Osteocyte (in vitro differentiated cells): ENCODE measurements at regions not wholly inside any gene's neighbourhood (a gene's known extent, or its start where the extent isn't known, plus 50 kb on each side); places are given as distances from the start of the nearest gene placed in this dataset.
"Not testable (repeated sequence)": the region's sequence is repeated elsewhere in the genome, so short reads cannot be mapped to it uniquely, and the experiment has no call there.

Experiments
- DNase-seq: peaks from one replicate; pipeline ENCODE4 v3.0.0; 2021; ENCODE audit warnings: mixed read lengths; ENCODE audit not compliant: unreplicated experiment; ENCODE audit errors: extremely low spot score
- H3K27ac Mint-ChIP-seq: one replicate; pipeline ENCODE4 v1.8.0; 2021; ENCODE audit warnings: mild to moderate bottlenecking, mixed read lengths; ENCODE audit not compliant: unreplicated experiment
- H3K27me3 Mint-ChIP-seq: one replicate; pipeline ENCODE4 v1.8.0; 2021; ENCODE audit warnings: mixed read lengths; ENCODE audit not compliant: unreplicated experiment
- H3K36me3 Mint-ChIP-seq: one replicate; pipeline ENCODE4 v1.8.0; 2021; ENCODE audit warnings: mixed read lengths; ENCODE audit not compliant: unreplicated experiment
- H3K4me1 Mint-ChIP-seq: one replicate; pipeline ENCODE4 v1.8.0; 2021; ENCODE audit warnings: mixed read lengths; ENCODE audit not compliant: unreplicated experiment
- H3K4me3 Mint-ChIP-seq: one replicate; pipeline ENCODE4 v1.8.0; 2021; ENCODE audit warnings: mild to moderate bottlenecking, moderate library complexity, mixed read lengths; ENCODE audit not compliant: unreplicated experiment
- H3K9me3 Mint-ChIP-seq: one replicate; pipeline ENCODE4 v1.8.0; 2021; ENCODE audit warnings: mixed read lengths; ENCODE audit not compliant: unreplicated experiment
- TF ChIP-seq, protein P1 (sequence below): fragments of 200-600 bp; sonication (generic); IDR thresholded peaks from 2 replicates; pipeline ENCODE4 v1.5.0; 2021; ENCODE audit warnings: antibody characterized with exemption, mild to moderate bottlenecking, moderate library complexity

GRCh38 chr2:89848763-89849368, 1157.4 kb downstream of the RPIA start:
- no peak overlapping the region for H3K4me3 Mint-ChIP-seq
- no peaks in the 10 kb centered on the region for H3K27me3 Mint-ChIP-seq
- H3K36me3 Mint-ChIP-seq, result no peaks in the 10 kb centered on the region
- H3K9me3 Mint-ChIP-seq, result peaks cover 59% of the 10 kb centered on the region
- H3K4me1 Mint-ChIP-seq, result no peaks in the 10 kb centered on the region
- DNase-seq, result no peak
- TF ChIP-seq, protein P1, sequence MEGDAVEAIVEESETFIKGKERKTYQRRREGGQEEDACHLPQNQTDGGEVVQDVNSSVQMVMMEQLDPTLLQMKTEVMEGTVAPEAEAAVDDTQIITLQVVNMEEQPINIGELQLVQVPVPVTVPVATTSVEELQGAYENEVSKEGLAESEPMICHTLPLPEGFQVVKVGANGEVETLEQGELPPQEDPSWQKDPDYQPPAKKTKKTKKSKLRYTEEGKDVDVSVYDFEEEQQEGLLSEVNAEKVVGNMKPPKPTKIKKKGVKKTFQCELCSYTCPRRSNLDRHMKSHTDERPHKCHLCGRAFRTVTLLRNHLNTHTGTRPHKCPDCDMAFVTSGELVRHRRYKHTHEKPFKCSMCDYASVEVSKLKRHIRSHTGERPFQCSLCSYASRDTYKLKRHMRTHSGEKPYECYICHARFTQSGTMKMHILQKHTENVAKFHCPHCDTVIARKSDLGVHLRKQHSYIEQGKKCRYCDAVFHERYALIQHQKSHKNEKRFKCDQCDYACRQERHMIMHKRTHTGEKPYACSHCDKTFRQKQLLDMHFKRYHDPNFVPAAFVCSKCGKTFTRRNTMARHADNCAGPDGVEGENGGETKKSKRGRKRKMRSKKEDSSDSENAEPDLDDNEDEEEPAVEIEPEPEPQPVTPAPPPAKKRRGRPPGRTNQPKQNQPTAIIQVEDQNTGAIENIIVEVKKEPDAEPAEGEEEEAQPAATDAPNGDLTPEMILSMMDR, result no peak
- H3K27ac Mint-ChIP-seq, result no peak overlapping the region

DNA sequence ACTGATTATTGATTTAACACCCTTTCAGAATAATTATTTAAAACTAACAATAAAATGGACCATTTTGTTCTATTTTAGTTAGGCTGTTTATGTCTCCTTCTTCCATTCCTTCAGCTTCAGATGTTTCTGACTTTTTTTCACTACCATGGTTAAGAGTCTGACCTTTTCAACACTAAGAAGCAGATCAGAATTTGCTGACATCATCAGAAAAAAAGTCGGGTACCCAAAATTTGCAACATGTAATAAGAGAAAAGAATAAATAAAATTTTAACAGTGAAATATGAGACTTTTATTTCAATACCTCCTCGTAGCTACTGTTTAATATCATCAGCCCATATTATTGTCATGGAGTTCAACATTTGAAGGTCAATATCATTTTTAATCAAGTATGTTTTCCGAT, 1158.3 kb downstream of the RPIA start:
- Mint-ChIP-seq H3K4me3 (no peak overlapping the region), H3K36me3 (no peaks in the 10 kb centered on the region), H3K27me3 (no peaks in the 10 kb centered on the region), H3K27ac (no peak overlapping the region), H3K9me3 (peaks cover 56% of the 10 kb centered on the region), H3K4me1 (no peaks in the 10 kb centered on the region)
- DNase-seq, result no peak
- TF ChIP-seq, protein P1, result no peak

DNA sequence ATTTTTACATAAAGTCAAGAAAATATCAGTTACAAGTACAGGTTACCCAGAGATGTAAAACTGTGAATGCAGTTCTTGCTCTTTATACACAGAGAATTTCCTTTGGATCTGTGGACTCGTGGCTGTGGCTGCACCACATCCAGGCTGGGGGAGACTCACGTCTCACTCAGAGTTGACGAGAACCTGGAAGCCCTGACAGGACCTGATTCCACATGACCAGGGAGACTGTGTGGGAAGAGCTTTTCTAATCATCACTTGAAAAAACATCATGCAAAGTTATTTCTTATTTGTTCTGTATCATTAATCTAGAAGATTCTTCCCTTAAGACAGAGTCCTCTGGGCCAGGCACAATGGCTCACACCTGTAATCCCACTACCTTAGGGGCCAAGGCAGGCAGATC, 1159.0 kb downstream of the RPIA start:
- no peaks in the 10 kb centered on the region for H3K27me3 Mint-ChIP-seq
- no peak overlapping the region for H3K27ac Mint-ChIP-seq
- H3K9me3 Mint-ChIP-seq, result peaks cover 53% of the 10 kb centered on the region
- no peaks in the 10 kb centered on the region for H3K4me1 Mint-ChIP-seq
- no peak for DNase-seq
- H3K4me3 Mint-ChIP-seq, result no peak overlapping the region
- no peaks in the 10 kb centered on the region for H3K36me3 Mint-ChIP-seq
- TF ChIP-seq, protein P1, result no peak

DNA sequence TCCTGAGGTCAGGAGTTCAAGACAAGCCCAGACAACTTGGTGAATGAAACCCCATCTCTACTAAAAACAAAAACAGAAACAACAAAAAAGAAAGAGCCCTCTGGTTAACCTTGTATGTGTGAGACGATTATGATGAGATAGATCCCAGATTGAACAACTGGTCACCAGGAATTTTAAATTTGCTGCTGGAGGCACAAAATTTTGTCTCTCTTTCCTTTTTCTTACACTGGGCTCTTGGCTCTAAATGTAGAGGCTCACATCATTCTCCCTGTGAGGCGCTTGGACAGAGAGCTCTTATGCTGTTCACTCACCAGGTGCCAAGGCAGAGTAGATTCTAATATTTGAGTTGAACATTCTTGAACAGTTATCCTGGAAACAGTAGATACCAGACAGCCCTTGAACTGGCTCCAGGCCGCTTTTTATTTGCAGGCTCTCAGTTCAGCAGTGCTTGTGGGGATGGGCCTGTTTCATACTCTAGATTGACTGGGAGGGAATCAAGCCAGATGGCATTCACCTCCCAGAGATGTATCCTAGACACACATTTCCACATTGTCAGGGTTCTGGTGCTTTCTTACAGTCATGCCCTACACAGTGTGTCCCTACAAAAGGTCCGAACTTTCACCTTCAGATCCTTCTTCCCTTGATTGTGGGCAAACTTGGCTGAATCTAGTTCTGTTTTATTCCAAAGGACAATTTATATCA, 1159.6 kb downstream of the RPIA start:
- Mint-ChIP-seq H3K27ac (no peak overlapping the region), H3K27me3 (no peaks in the 10 kb centered on the region), H3K9me3 (peaks cover 47% of the 10 kb centered on the region), H3K36me3 (no peaks in the 10 kb centered on the region), H3K4me3 (no peak overlapping the region), H3K4me1 (no peaks in the 10 kb centered on the region)
- DNase-seq, result no peak
- TF ChIP-seq, protein P1, result no peak

GRCh38 chr2:89851583-89851905, 1160.1 kb downstream of the RPIA start:
- DNase-seq, result no peak
- Mint-ChIP-seq H3K4me1 (no peaks in the 10 kb centered on the region), H3K9me3 (peaks cover 42% of the 10 kb centered on the region), H3K27me3 (no peaks in the 10 kb centered on the region), H3K4me3 (no peak overlapping the region), H3K36me3 (no peaks in the 10 kb centered on the region), H3K27ac (no peak overlapping the region)
- TF ChIP-seq, protein P1, result no peak

- H3K27ac Mint-ChIP-seq, H3K4me1 Mint-ChIP-seq, H3K27me3 Mint-ChIP-seq, DNase-seq, H3K4me3 Mint-ChIP-seq, H3K36me3 Mint-ChIP-seq: not testable (repeated sequence)
- H3K9me3 Mint-ChIP-seq, result peaks cover 32% of the 10 kb centered on the region
Measured at GRCh38 chr2:89853427-89853826, 1162.0 kb downstream of the RPIA start.

DNA sequence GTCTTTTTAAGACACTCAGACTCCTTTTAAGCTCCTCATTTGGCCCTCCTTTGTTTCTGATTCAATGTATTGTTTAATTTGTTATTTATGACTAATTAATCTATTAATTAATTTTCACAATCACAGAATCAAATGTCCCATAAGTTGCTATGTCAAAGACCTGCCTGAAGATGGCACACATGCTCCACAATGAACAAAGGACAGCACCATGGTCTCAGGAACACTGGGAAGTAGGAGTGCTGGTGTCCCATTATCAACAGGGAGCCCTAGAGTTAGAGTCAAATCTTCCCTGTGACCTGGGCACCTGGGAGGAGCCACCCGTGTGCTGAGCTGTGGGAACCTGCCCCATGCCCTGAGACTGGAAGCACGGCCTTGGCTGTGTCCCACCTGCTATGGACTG, 1164.3 kb downstream of the RPIA start:
- H3K36me3 Mint-ChIP-seq, H3K27ac Mint-ChIP-seq, H3K27me3 Mint-ChIP-seq, H3K4me1 Mint-ChIP-seq, DNase-seq, H3K4me3 Mint-ChIP-seq: not testable (repeated sequence)
- H3K9me3 Mint-ChIP-seq, result peaks cover 10% of the 10 kb centered on the region

DNA sequence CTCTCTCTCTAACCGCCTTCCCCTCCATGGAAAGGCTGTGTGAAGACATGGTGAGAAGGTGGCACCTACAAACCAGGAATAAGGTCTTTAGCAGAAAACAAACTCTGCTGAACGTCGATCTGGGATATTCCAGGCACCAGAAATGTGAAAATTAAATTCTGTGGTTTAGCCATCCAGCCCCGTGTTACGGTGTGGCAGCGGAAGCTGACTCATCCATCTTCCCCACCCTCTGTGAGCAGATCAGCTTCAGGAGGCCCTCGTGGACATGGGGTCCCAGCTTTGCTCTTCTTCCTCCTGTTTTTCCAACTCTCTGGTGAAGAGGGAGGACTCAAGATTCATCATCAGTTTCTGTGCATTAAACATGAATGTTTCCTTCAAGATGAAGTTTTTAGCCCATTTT, 1164.8 kb downstream of the RPIA start:
- H3K4me1 Mint-ChIP-seq, H3K27me3 Mint-ChIP-seq, H3K36me3 Mint-ChIP-seq, DNase-seq, H3K4me3 Mint-ChIP-seq, H3K9me3 Mint-ChIP-seq, H3K27ac Mint-ChIP-seq: not testable (repeated sequence)
